ENCODE measurements at regions not wholly inside any gene's neighbourhood (a gene's known extent, or its start where the extent isn't known, plus 50 kb on each side); places are given as distances from the start of the nearest gene placed in this dataset.
"Not testable (repeated sequence)": the region's sequence is repeated elsewhere in the genome, so short reads cannot be mapped to it uniquely, and the experiment has no call there.

- TF ChIP-seq POLR2A (IDR thresholded peaks at IDR 0.05) = no peak
- TF ChIP-seq CTCF (IDR thresholded peaks at IDR 0.05) = no peak
- no peak for TF ChIP-seq EP300 (IDR thresholded peaks at IDR 0.05)
- WGBS, 2 donors = 33 to 51% methylated on average over 3 to 4 of the region's 4 CpGs
- Histone ChIP-seq H3K27ac (no peak overlapping the region), H3K4me3 (no peak overlapping the region), H3K36me3 (no peaks in the 10 kb centered on the region), H3K4me1 (no peaks in the 10 kb centered on the region), H3K9me3 (no peaks in the 10 kb centered on the region), H3K27me3 (no peaks in the 10 kb centered on the region)
- no peak for DNase-seq (ENCODE audit: low spot score in 2 of 2)
Measured at GRCh38 chrX:124737771-124738170, 391.4 kb downstream of the SH2D1A start.

- H3K27me3 ChIP-seq = no peaks in the 10 kb centered on the region
- no peaks in the 10 kb centered on the region for H3K9me3 ChIP-seq
- H3K36me3 ChIP-seq = no peaks in the 10 kb centered on the region
- 63 to 95% methylated on average over 2 of the region's 2 CpGs for WGBS, 2 donors
- H3K27ac ChIP-seq = no peak overlapping the region
- H3K4me3 ChIP-seq = no peak overlapping the region
- no peaks in the 10 kb centered on the region for H3K4me1 ChIP-seq
- no peak for DNase-seq (ENCODE audit: low spot score in 2 of 2)
- TF ChIP-seq EP300 (IDR thresholded peaks at IDR 0.05) = no peak
- TF ChIP-seq CTCF (IDR thresholded peaks at IDR 0.05) = no peak
- no peak for TF ChIP-seq POLR2A (IDR thresholded peaks at IDR 0.05)
Measured at GRCh38 chrX:124747295-124747694, 400.9 kb downstream of the SH2D1A start.

- Histone ChIP-seq H3K27me3 (no peaks in the 10 kb centered on the region), H3K4me3 (no peak overlapping the region), H3K9me3 (no peaks in the 10 kb centered on the region), H3K4me1 (no peaks in the 10 kb centered on the region), H3K36me3 (no peaks in the 10 kb centered on the region), H3K27ac (no peak overlapping the region)
- DNase-seq (ENCODE audit: low spot score in 2 of 2) = no peak
- TF ChIP-seq POLR2A (IDR thresholded peaks at IDR 0.05) (no peak), CTCF (IDR thresholded peaks at IDR 0.05) (no peak), EP300 (IDR thresholded peaks at IDR 0.05) (no peak)
- 48 to 80% methylated on average over 1 of the region's 1 CpG for WGBS, 2 donors
Measured at GRCh38 chrX:124764354-124764753, 418.0 kb downstream of the SH2D1A start.

GRCh38 chrX:124769166-124769565 lies 422.8 kb downstream of the SH2D1A start:
- Histone ChIP-seq H3K4me1 (no peaks in the 10 kb centered on the region), H3K27ac (no peak overlapping the region), H3K9me3 (no peaks in the 10 kb centered on the region), H3K36me3 (no peaks in the 10 kb centered on the region), H3K27me3 (no peaks in the 10 kb centered on the region), H3K4me3 (no peak overlapping the region)
- WGBS, 2 donors = 61 to 79% methylated on average over 3 of the region's 3 CpGs
- no peak for TF ChIP-seq EP300 (IDR thresholded peaks at IDR 0.05)
- TF ChIP-seq POLR2A (IDR thresholded peaks at IDR 0.05) = no peak
- no peak for TF ChIP-seq CTCF (IDR thresholded peaks at IDR 0.05)
- no peak for DNase-seq (ENCODE audit: low spot score in 2 of 2)

- no peak overlapping the region for H3K4me3 ChIP-seq
- TF ChIP-seq EP300 (IDR thresholded peaks at IDR 0.05) (no peak), POLR2A (IDR thresholded peaks at IDR 0.05) (no peak), CTCF (IDR thresholded peaks at IDR 0.05) (no peak)
- H3K9me3 ChIP-seq = no peaks in the 10 kb centered on the region
Measured at GRCh38 chrX:124771292-124771691, 424.9 kb downstream of the SH2D1A start.

GRCh38 chrX:124788253-124788652 lies 441.9 kb downstream of the SH2D1A start:
- not testable (repeated sequence) for DNase-seq (ENCODE audit: low spot score in 2 of 2); H3K9me3 ChIP-seq; H3K27me3 ChIP-seq; H3K36me3 ChIP-seq; H3K27ac ChIP-seq; H3K4me1 ChIP-seq; H3K4me3 ChIP-seq
- 76 to 91% methylated on average over 4 of the region's 4 CpGs for WGBS, 2 donors

More at GRCh38 chrX:124771292-124771691, 424.9 kb downstream of the SH2D1A start:
- Histone ChIP-seq H3K27me3 (no peaks in the 10 kb centered on the region), H3K4me1 (no peaks in the 10 kb centered on the region), H3K27ac (no peak overlapping the region), H3K36me3 (no peaks in the 10 kb centered on the region)
- no peak for DNase-seq (ENCODE audit: low spot score in 2 of 2)
- 88 to 89% methylated on average over 2 of the region's 2 CpGs for WGBS, 2 donors

GRCh38 chrX:124789874-124790273 lies 443.5 kb downstream of the SH2D1A start:
- not testable (repeated sequence) for H3K4me1 ChIP-seq; H3K27me3 ChIP-seq; H3K27ac ChIP-seq; H3K9me3 ChIP-seq; H3K36me3 ChIP-seq; H3K4me3 ChIP-seq; DNase-seq (ENCODE audit: low spot score in 2 of 2)
- WGBS, 2 donors = 95 to 100% methylated on average over 1 of the region's 1 CpG
